ENCODE measurements at regions not wholly inside any gene's neighbourhood (a gene's known extent, or its start where the extent isn't known, plus 50 kb on each side); places are given as distances from the start of the nearest gene placed in this dataset.

DNA sequence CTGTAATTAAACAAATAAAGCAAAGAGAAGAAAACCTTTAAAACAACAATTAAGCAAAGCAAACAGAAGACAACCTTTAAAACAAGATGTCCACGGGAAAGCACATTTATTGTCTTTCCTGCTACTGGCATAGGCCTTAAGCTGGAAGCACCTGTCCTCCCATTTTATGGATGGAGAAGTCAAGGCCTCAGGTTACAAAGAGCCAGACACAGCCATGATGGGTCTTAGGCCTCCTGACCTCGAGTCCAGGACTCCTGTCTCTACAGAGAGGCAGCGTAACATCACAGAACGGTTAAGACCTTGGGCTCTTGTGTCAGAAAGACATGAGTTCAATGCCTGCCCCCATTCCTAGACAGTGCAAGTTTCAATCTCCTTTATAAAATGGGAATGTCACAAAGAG, 54.7 kb upstream of the INSYN1 start:
- TF ChIP-seq, protein P1, sequence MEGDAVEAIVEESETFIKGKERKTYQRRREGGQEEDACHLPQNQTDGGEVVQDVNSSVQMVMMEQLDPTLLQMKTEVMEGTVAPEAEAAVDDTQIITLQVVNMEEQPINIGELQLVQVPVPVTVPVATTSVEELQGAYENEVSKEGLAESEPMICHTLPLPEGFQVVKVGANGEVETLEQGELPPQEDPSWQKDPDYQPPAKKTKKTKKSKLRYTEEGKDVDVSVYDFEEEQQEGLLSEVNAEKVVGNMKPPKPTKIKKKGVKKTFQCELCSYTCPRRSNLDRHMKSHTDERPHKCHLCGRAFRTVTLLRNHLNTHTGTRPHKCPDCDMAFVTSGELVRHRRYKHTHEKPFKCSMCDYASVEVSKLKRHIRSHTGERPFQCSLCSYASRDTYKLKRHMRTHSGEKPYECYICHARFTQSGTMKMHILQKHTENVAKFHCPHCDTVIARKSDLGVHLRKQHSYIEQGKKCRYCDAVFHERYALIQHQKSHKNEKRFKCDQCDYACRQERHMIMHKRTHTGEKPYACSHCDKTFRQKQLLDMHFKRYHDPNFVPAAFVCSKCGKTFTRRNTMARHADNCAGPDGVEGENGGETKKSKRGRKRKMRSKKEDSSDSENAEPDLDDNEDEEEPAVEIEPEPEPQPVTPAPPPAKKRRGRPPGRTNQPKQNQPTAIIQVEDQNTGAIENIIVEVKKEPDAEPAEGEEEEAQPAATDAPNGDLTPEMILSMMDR (conservative IDR thresholded peaks at IDR 0.05; ENCODE audit: low read length) = no peak
- TF ChIP-seq EZH2phosphoT487 (IDR thresholded peaks at IDR 0.05; ENCODE audit: borderline replicate concordance, low read depth, low read length) = no peak

Data from OCI-LY7 (cell line).